RWPE1 (cell line): ENCODE measurements at regions not wholly inside any gene's neighbourhood (a gene's known extent, or its start where the extent isn't known, plus 50 kb on each side); places are given as distances from the start of the nearest gene placed in this dataset.

Source experiments
- CTCF ChIA-PET: fragments of 350-600 bp; sonication (Branson Sonifier 250); formaldehyde crosslinking; extraction: SDS; loops from one replicate; lab custom pipeline; 2021; lab: Yijun Ruan, JAX
- POLR2A ChIA-PET: fragments of 400-600 bp; formaldehyde crosslinking; extraction: SDS; loops from one replicate; lab custom pipeline; 2020; ENCODE audit warnings: antibody characterized with exemption; ENCODE audit not compliant: low non-redundant PET; lab: Yijun Ruan, JAX
- DNase-seq: peaks from one replicate; pipeline ENCODE4 v3.0.0; 2012; ENCODE audit warnings: low spot score
- H3K27ac ChIP-seq: fragments of 450-650 bp; 2 replicates; pipeline ENCODE4 v1.5.1; 2017
- CTCF ChIP-seq: fragments of 450-650 bp; conservative IDR thresholded peaks from 2 replicates; pipeline ENCODE4 v1.5.1; 2017; ENCODE audit warnings: low read depth, mild to moderate bottlenecking

- DNase-seq, result no peak
- CTCF ChIA-PET, result no interaction called here
- no peak overlapping the region for H3K27ac ChIP-seq
- TF ChIP-seq CTCF, result no peak
- POLR2A ChIA-PET, result no interaction called here
Measured at GRCh38 chrX:35728481-35728880, 69.7 kb upstream of the MAGEB16 start.

- DNase-seq, result no peak
- TF ChIP-seq CTCF, result no peak
- POLR2A ChIA-PET, result no interaction called here
- no peak overlapping the region for H3K27ac ChIP-seq
- CTCF ChIA-PET, result no interaction called here
Measured at GRCh38 chrX:35733879-35734278, 64.3 kb upstream of the MAGEB16 start.

- TF ChIP-seq CTCF, result no peak
- no peak overlapping the region for H3K27ac ChIP-seq
- ChIA-PET CTCF (no interaction called here), POLR2A (no interaction called here)
- no peak for DNase-seq
Measured at GRCh38 chrX:35741142-35741541, 57.0 kb upstream of the MAGEB16 start.

- POLR2A ChIA-PET, result no interaction called here
- TF ChIP-seq CTCF, result no peak
- DNase-seq, result no peak
- H3K27ac ChIP-seq, result no peak overlapping the region
- CTCF ChIA-PET, result interaction anchor here (0.6 kb wide), 1 partner anchor 363 kb away, joined by 4 read pairs; no protein-coding TSS in a partner anchor
Measured at GRCh38 chrX:35743331-35743730, 54.8 kb upstream of the MAGEB16 start.
